ENCODE measurements at regions not wholly inside any gene's neighbourhood (a gene's known extent, or its start where the extent isn't known, plus 50 kb on each side); places are given as distances from the start of the nearest gene placed in this dataset.

GRCh38 chr21:41092312-41092711 lies 75.6 kb upstream of the BACE2 start:
- Mint-ChIP-seq H3K36me3 (ENCODE audit: insufficient read depth, unreplicated experiment) (no peaks in the 10 kb centered on the region), H3K27me3 (ENCODE audit: insufficient read depth, unreplicated experiment) (peaks cover 18% of the 10 kb centered on the region), H3K27ac (ENCODE audit: unreplicated experiment) (no peak overlapping the region), H3K4me1 (ENCODE audit: low read depth, unreplicated experiment) (no peaks in the 10 kb centered on the region), H3K4me3 (ENCODE audit: unreplicated experiment) (no peak overlapping the region), H3K9me3 (ENCODE audit: unreplicated experiment) (no peaks in the 10 kb centered on the region)
- intact Hi-C loops (cut with micrococcal nuclease; ENCODE audit: unreplicated experiment), result no loop called here
- H3K4me3 ChIP-seq (ENCODE audit: low read depth, low read length), result no peak overlapping the region
- no peaks in the 10 kb centered on the region for H3K9me3 ChIP-seq
- ChIA-PET POLR2A (no interaction called here), CTCF (no interaction called here)
- no peak for DNase-seq
- no peak for TF ChIP-seq CTCF (IDR thresholded peaks at IDR 0.05; ENCODE audit: insufficient read depth in 1 of 2, low read depth in 1 of 2, low read length in 1 of 2, severe bottlenecking in 1 of 2, unreplicated experiment in 1 of 2)
- no peaks in the 10 kb centered on the region for H3K4me1 ChIP-seq
- no peaks in the 10 kb centered on the region for H3K27me3 ChIP-seq (replicated peaks; ENCODE audit: control insufficient read depth, insufficient read depth, low read length)
- no peaks in the 10 kb centered on the region for H3K36me3 ChIP-seq (ENCODE audit: control insufficient read depth, insufficient read depth, low read length)
- BruUV-seq (replicated peaks), result no TSS peak

- H3K27ac Mint-ChIP-seq (ENCODE audit: unreplicated experiment), result no peak overlapping the region
- H3K36me3 Mint-ChIP-seq (ENCODE audit: insufficient read depth, unreplicated experiment), result no peaks in the 10 kb centered on the region
- no peak overlapping the region for H3K4me3 ChIP-seq (ENCODE audit: low read depth, low read length)
- DNase-seq, result no peak
- intact Hi-C loops (cut with micrococcal nuclease; ENCODE audit: unreplicated experiment), result no loop called here
- H3K9me3 ChIP-seq, result no peaks in the 10 kb centered on the region
- CTCF ChIA-PET, result no interaction called here
- POLR2A ChIA-PET, result no interaction called here
- H3K4me1 Mint-ChIP-seq (ENCODE audit: low read depth, unreplicated experiment), result no peaks in the 10 kb centered on the region
- H3K4me1 ChIP-seq, result no peaks in the 10 kb centered on the region
- H3K36me3 ChIP-seq (ENCODE audit: control insufficient read depth, insufficient read depth, low read length), result no peaks in the 10 kb centered on the region
- TF ChIP-seq CTCF (IDR thresholded peaks at IDR 0.05; ENCODE audit: insufficient read depth in 1 of 2, low read depth in 1 of 2, low read length in 1 of 2, severe bottlenecking in 1 of 2, unreplicated experiment in 1 of 2), result no peak
- H3K27me3 ChIP-seq (replicated peaks; ENCODE audit: control insufficient read depth, insufficient read depth, low read length), result no peaks in the 10 kb centered on the region
- no peak overlapping the region for H3K4me3 Mint-ChIP-seq (ENCODE audit: unreplicated experiment)
- H3K9me3 Mint-ChIP-seq (ENCODE audit: unreplicated experiment), result peaks cover 14% of the 10 kb centered on the region
- BruUV-seq (replicated peaks), result no TSS peak
- H3K27me3 Mint-ChIP-seq (ENCODE audit: insufficient read depth, unreplicated experiment), result peaks cover 23% of the 10 kb centered on the region
These were observed 72.0 kb upstream of the BACE2 start for GRCh38 chr21:41095983-41096382.

- Histone ChIP-seq H3K9me3 (no peaks in the 10 kb centered on the region), H3K4me1 (no peaks in the 10 kb centered on the region), H3K36me3 (ENCODE audit: control insufficient read depth, insufficient read depth, low read length) (no peaks in the 10 kb centered on the region), H3K27me3 (replicated peaks; ENCODE audit: control insufficient read depth, insufficient read depth, low read length) (no peaks in the 10 kb centered on the region), H3K4me3 (ENCODE audit: low read depth, low read length) (no peak overlapping the region)
- no peak overlapping the region for H3K4me3 Mint-ChIP-seq (ENCODE audit: unreplicated experiment)
- H3K27me3 Mint-ChIP-seq (ENCODE audit: insufficient read depth, unreplicated experiment), result peaks cover 26% of the 10 kb centered on the region
- TF ChIP-seq CTCF (IDR thresholded peaks at IDR 0.05; ENCODE audit: insufficient read depth in 1 of 2, low read depth in 1 of 2, low read length in 1 of 2, severe bottlenecking in 1 of 2, unreplicated experiment in 1 of 2), result no peak
- peaks cover 14% of the 10 kb centered on the region for H3K9me3 Mint-ChIP-seq (ENCODE audit: unreplicated experiment)
- BruUV-seq (replicated peaks), result no TSS peak
- no peak for DNase-seq
- no peak overlapping the region for H3K27ac Mint-ChIP-seq (ENCODE audit: unreplicated experiment)
- ChIA-PET POLR2A (no interaction called here), CTCF (no interaction called here)
- intact Hi-C loops (cut with micrococcal nuclease; ENCODE audit: unreplicated experiment), result no loop called here
- no peaks in the 10 kb centered on the region for H3K4me1 Mint-ChIP-seq (ENCODE audit: low read depth, unreplicated experiment)
- H3K36me3 Mint-ChIP-seq (ENCODE audit: insufficient read depth, unreplicated experiment), result no peaks in the 10 kb centered on the region
These were observed 69.9 kb upstream of the BACE2 start for GRCh38 chr21:41098076-41098475.
